Left lung (tissue), 4 donors: ENCODE measurements at regions not wholly inside any gene's neighbourhood (a gene's known extent, or its start where the extent isn't known, plus 50 kb on each side); places are given as distances from the start of the nearest gene placed in this dataset.

ENCODE experiments used
- ATAC-seq: fragments of 200-7000 bp; cut with Tn5 transposase; one replicate; pipeline ENCODE4 v1.9.1; 2020; ENCODE audit warnings: moderate library complexity
- DNase-seq, 4 donors: peaks; one replicate each; pipeline ENCODE4 v3.0.0-alpha.2; 2013 to 2020
- H3K27ac ChIP-seq, 2 donors: fragments of 200-600 bp; sonication (generic) in 1 of 2; one replicate each; pipeline versions ENCODE4 v1.5.0 to v1.8.0; 2020 to 2021
- H3K27me3 ChIP-seq, 2 donors: fragments of 200-600 bp; sonication (generic) in 1 of 2; one replicate each; pipeline versions ENCODE4 v1.5.0 to v1.8.0; 2020 to 2021
- H3K36me3 ChIP-seq, 2 donors: fragments of 200-600 bp; sonication (generic) in 1 of 2; one replicate each; pipeline versions ENCODE4 v1.5.0 to v1.8.0; 2020 to 2021
- H3K4me1 ChIP-seq, 2 donors: fragments of 200-600 bp; one replicate each; pipeline ENCODE4 v1.8.0; 2021
- H3K4me3 ChIP-seq, 2 donors: fragments of 200-600 bp; sonication (generic) in 1 of 2; one replicate each; pipeline versions ENCODE4 v1.5.0 to v1.8.0; 2020 to 2021; ENCODE audit warnings: mild to moderate bottlenecking in 1 of 2
- H3K9me3 ChIP-seq, 2 donors: fragments of 200-600 bp; sonication (generic) in 1 of 2; one replicate each; pipeline versions ENCODE4 v1.5.0 to v1.8.0; 2020 to 2021
- CTCF ChIP-seq, 2 donors: fragments of 200-600 bp; sonication (generic) in 1 of 2; IDR thresholded peaks; one replicate each; pipeline versions ENCODE4 v1.5.0 to v1.8.0; 2021; ENCODE audit warnings: antibody characterized with exemption in 2 of 2
- intact Hi-C, 2 donors: fragments of 100-400 bp; cut with DNase I; formaldehyde crosslinking; loops; one replicate each; pipeline versions ENCODE4 v1.11.2 to v1.14.2; 2022
- donor health status: DM: no; HTN: yes; CAD: no.
- donor health status: DM: no; HTN: no; CAD: no.

DNA sequence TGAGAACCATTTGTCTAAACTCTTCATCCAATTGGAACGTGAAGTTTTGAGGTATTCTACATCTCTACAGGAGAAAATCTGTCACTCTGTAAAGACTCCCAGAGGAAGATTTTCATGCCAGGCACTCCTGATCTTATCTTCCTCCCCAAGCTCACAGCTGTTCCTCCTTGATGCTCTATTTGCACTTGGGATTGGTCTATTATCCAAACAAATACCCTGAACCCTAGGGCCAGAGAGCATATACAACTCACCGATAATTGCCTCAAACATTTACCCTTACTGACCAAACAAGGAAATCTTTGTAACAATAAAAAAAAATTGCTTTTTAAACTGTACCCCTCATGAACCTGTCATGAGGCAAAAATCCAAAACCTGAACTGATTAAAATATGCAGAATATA lies 372.7 kb downstream of the SH2D1A start:
- H3K27me3 ChIP-seq, result no peaks in the 10 kb centered on the region
- TF ChIP-seq CTCF (IDR thresholded peaks at IDR 0.05), result no peak
- H3K36me3 ChIP-seq, result no peaks in the 10 kb centered on the region
- H3K4me1 ChIP-seq, result no peaks in the 10 kb centered on the region
- no peak overlapping the region for H3K4me3 ChIP-seq
- DNase-seq (no peak), ATAC-seq (no peak)
- intact Hi-C loops, result no loop called here
- no peaks in the 10 kb centered on the region for H3K9me3 ChIP-seq
- H3K27ac ChIP-seq, result no peak overlapping the region

DNA sequence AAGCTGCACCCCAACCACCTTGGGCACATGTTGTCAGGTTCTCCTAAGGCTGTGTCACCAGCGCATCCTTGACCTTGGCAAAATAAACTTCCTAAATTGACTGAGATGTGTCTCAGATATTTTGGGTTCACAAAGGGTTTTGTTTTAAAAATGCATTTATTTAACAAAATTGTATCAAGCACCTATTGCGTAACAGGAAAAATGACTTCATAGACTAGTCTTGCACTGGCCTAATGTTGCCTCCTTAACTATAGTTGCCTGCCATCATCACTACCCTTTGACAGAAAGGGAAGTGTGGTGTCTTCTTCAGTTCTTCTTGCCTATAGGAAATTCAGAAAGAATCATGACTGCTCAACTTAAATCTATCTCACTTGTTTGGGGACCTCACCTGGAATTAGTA lies 374.2 kb downstream of the SH2D1A start:
- intact Hi-C loops, result no loop called here
- no peaks in the 10 kb centered on the region for H3K36me3 ChIP-seq
- DNase-seq, result no peak
- H3K27ac ChIP-seq, result no peak overlapping the region
- ATAC-seq, result no peak
- H3K4me3 ChIP-seq, result no peak overlapping the region
- H3K4me1 ChIP-seq, result no peaks in the 10 kb centered on the region
- no peaks in the 10 kb centered on the region for H3K27me3 ChIP-seq
- H3K9me3 ChIP-seq, result no peaks in the 10 kb centered on the region
- no peak for TF ChIP-seq CTCF (IDR thresholded peaks at IDR 0.05)

DNA sequence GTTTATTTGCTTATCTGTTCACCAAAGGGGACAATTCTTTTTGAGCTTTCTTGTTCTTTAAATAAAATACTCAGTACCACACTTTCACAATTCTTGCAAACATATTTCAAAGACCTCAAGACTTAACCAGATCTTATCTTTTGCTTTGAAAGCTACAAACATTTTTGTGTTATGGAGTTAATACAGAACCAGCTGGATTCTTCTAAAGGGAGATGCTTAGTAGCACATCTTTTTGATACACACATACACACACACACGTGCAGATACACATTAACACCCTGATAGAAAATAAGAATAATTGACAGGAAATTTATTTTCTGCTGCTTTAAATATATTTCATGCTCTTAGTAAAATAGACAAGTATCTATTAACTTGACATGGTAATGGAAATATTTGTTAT lies 379.1 kb downstream of the SH2D1A start:
- DNase-seq, result no peak
- no peaks in the 10 kb centered on the region for H3K4me1 ChIP-seq

DNA sequence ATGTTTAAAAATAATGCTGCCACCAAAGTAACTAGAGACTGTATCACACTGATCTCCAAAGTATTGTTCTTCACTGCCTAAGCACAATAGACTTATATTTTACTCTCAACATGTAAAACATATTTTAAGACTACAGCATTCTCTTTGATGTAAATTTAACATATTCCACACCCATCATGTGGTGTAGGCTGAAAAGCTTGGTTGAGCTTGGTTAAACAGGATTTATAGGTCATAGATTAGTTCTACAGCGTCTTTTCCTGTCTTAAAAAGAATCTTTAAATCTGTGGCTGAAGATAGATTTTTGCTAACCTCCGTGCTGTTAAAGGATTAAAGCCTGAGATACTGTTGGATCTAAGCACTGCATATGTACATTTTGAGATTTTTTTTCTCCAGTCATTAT lies 379.9 kb downstream of the SH2D1A start:
- Histone ChIP-seq H3K27me3 (no peaks in the 10 kb centered on the region), H3K4me3 (no peak overlapping the region), H3K4me1 (no peaks in the 10 kb centered on the region), H3K9me3 (no peaks in the 10 kb centered on the region), H3K27ac (no peak overlapping the region), H3K36me3 (no peaks in the 10 kb centered on the region)
- TF ChIP-seq CTCF (IDR thresholded peaks at IDR 0.05), result no peak
- DNase-seq (no peak), ATAC-seq (no peak)
- intact Hi-C loops, result no loop called here

More for the DNA sequence above, 379.1 kb downstream of the SH2D1A start:
- no peaks in the 10 kb centered on the region for H3K9me3 ChIP-seq
- TF ChIP-seq CTCF (IDR thresholded peaks at IDR 0.05), result no peak
- H3K27ac ChIP-seq, result no peak overlapping the region
- no peaks in the 10 kb centered on the region for H3K27me3 ChIP-seq
- intact Hi-C loops, result no loop called here
- ATAC-seq, result no peak
- no peaks in the 10 kb centered on the region for H3K36me3 ChIP-seq
- no peak overlapping the region for H3K4me3 ChIP-seq

GRCh38 chrX:124726881-124727280 lies 380.5 kb downstream of the SH2D1A start:
- DNase-seq (no peak), ATAC-seq (no peak)
- TF ChIP-seq CTCF (IDR thresholded peaks at IDR 0.05), result no peak
- no peaks in the 10 kb centered on the region for H3K9me3 ChIP-seq
- H3K27ac ChIP-seq, result no peak overlapping the region
- no peak overlapping the region for H3K4me3 ChIP-seq
- no peaks in the 10 kb centered on the region for H3K36me3 ChIP-seq
- intact Hi-C loops, result no loop called here
- H3K4me1 ChIP-seq, result no peaks in the 10 kb centered on the region
- no peaks in the 10 kb centered on the region for H3K27me3 ChIP-seq
